ENCODE measurements at regions not wholly inside any gene's neighbourhood (a gene's known extent, or its start where the extent isn't known, plus 50 kb on each side); places are given as distances from the start of the nearest gene placed in this dataset.
"Not testable (repeated sequence)": the region's sequence is repeated elsewhere in the genome, so short reads cannot be mapped to it uniquely, and the experiment has no call there.

GRCh38 chr17:34741967-34742366 is 162.6 kb downstream of the TMEM132E start:
- Mint-ChIP-seq H3K9me3 (peaks cover 1% of the 10 kb centered on the region), H3K36me3 (ENCODE audit: low read depth) (no peaks in the 10 kb centered on the region), H3K27ac (no peak overlapping the region), H3K27me3 (ENCODE audit: low read depth) (peaks cover 8% of the 10 kb centered on the region), H3K4me1 (ENCODE audit: low read depth) (no peaks in the 10 kb centered on the region), H3K4me3 (no peak overlapping the region)
- intact Hi-C loops (cut with micrococcal nuclease) = no loop called here
- DNase-seq = no peak
- CTCF ChIA-PET = no interaction called here

- DNase-seq = no peak
- intact Hi-C loops (cut with micrococcal nuclease) = no loop called here
- H3K27me3 Mint-ChIP-seq (ENCODE audit: low read depth) = peaks cover 6% of the 10 kb centered on the region
- peaks cover 1% of the 10 kb centered on the region for H3K9me3 Mint-ChIP-seq
- H3K4me1 Mint-ChIP-seq (ENCODE audit: low read depth) = no peaks in the 10 kb centered on the region
- no peak overlapping the region for H3K4me3 Mint-ChIP-seq
- CTCF ChIA-PET = interaction anchor here (0.6 kb wide), 1 partner anchor 349 kb away, joined by 3 read pairs; no protein-coding TSS in a partner anchor
- H3K36me3 Mint-ChIP-seq (ENCODE audit: low read depth) = no peaks in the 10 kb centered on the region
- H3K27ac Mint-ChIP-seq = no peak overlapping the region
These were observed 161.5 kb downstream of the TMEM132E start for GRCh38 chr17:34740565-34741520.

GRCh38 chr17:34739386-34739785 is 160.0 kb downstream of the TMEM132E start:
- H3K4me3 Mint-ChIP-seq = no peak overlapping the region
- H3K4me1 Mint-ChIP-seq (ENCODE audit: low read depth) = no peaks in the 10 kb centered on the region
- no peak overlapping the region for H3K27ac Mint-ChIP-seq
- H3K36me3 Mint-ChIP-seq (ENCODE audit: low read depth) = no peaks in the 10 kb centered on the region
- CTCF ChIA-PET = interaction anchor here (0.8 kb wide), 1 partner anchor 101 kb away, joined by 3 read pairs; no protein-coding TSS in a partner anchor
- peaks cover 1% of the 10 kb centered on the region for H3K9me3 Mint-ChIP-seq
- no peak for DNase-seq
- intact Hi-C loops (cut with micrococcal nuclease) = no loop called here
- H3K27me3 Mint-ChIP-seq (ENCODE audit: low read depth) = peaks cover 6% of the 10 kb centered on the region

- H3K27ac Mint-ChIP-seq; H3K4me1 Mint-ChIP-seq (ENCODE audit: low read depth); H3K36me3 Mint-ChIP-seq (ENCODE audit: low read depth); H3K9me3 Mint-ChIP-seq; intact Hi-C loops (cut with micrococcal nuclease); H3K4me3 Mint-ChIP-seq; DNase-seq; CTCF ChIA-PET; H3K27me3 Mint-ChIP-seq (ENCODE audit: low read depth): not testable (repeated sequence)
These were observed 158.3 kb downstream of the TMEM132E start for GRCh38 chr17:34737673-34738072.

- Mint-ChIP-seq H3K4me3 (no peak overlapping the region), H3K9me3 (peaks cover 1% of the 10 kb centered on the region), H3K27ac (no peak overlapping the region), H3K36me3 (ENCODE audit: low read depth) (no peaks in the 10 kb centered on the region), H3K4me1 (ENCODE audit: low read depth) (no peaks in the 10 kb centered on the region), H3K27me3 (ENCODE audit: low read depth) (no peaks in the 10 kb centered on the region)
- CTCF ChIA-PET = no interaction called here
- DNase-seq = no peak
- intact Hi-C loops (cut with micrococcal nuclease) = no loop called here
These were observed 157.2 kb downstream of the TMEM132E start for GRCh38 chr17:34736611-34737010.

- no peaks in the 10 kb centered on the region for H3K4me1 Mint-ChIP-seq (ENCODE audit: low read depth)
- H3K27ac Mint-ChIP-seq = no peak overlapping the region
- H3K9me3 Mint-ChIP-seq = peaks cover 1% of the 10 kb centered on the region
- CTCF ChIA-PET = interaction anchor here (0.6 to 1.3 kb wide), 2 partner anchors 9 to 215 kb away, joined by 3 to 4 read pairs; no protein-coding TSS in a partner anchor
- no peak for DNase-seq
- intact Hi-C loops (cut with micrococcal nuclease) = no loop called here
- no peaks in the 10 kb centered on the region for H3K36me3 Mint-ChIP-seq (ENCODE audit: low read depth)
- no peaks in the 10 kb centered on the region for H3K27me3 Mint-ChIP-seq (ENCODE audit: low read depth)
- H3K4me3 Mint-ChIP-seq = no peak overlapping the region
These were observed 154.0 kb downstream of the TMEM132E start for GRCh38 chr17:34733333-34733732.

GRCh38 chr17:34730816-34731215 is 151.4 kb downstream of the TMEM132E start:
- Mint-ChIP-seq H3K36me3 (ENCODE audit: low read depth) (no peaks in the 10 kb centered on the region), H3K4me1 (ENCODE audit: low read depth) (no peaks in the 10 kb centered on the region), H3K27me3 (ENCODE audit: low read depth) (no peaks in the 10 kb centered on the region), H3K9me3 (no peaks in the 10 kb centered on the region), H3K4me3 (no peak overlapping the region), H3K27ac (no peak overlapping the region)
- DNase-seq = no peak
- intact Hi-C loops (cut with micrococcal nuclease) = no loop called here
- CTCF ChIA-PET = no interaction called here

GRCh38 chr17:34728771-34729310 is 149.5 kb downstream of the TMEM132E start:
- no peaks in the 10 kb centered on the region for H3K27me3 Mint-ChIP-seq (ENCODE audit: low read depth)
- no peaks in the 10 kb centered on the region for H3K4me1 Mint-ChIP-seq (ENCODE audit: low read depth)
- H3K4me3 Mint-ChIP-seq = no peak overlapping the region
- H3K36me3 Mint-ChIP-seq (ENCODE audit: low read depth) = no peaks in the 10 kb centered on the region
- CTCF ChIA-PET = interaction anchor here (0.6 kb wide), 1 partner anchor 171 kb away, joined by 3 read pairs; no protein-coding TSS in a partner anchor
- no peak overlapping the region for H3K27ac Mint-ChIP-seq
- no peak for DNase-seq
- no peaks in the 10 kb centered on the region for H3K9me3 Mint-ChIP-seq
- intact Hi-C loops (cut with micrococcal nuclease) = no loop called here

- DNase-seq = no peak
- Mint-ChIP-seq H3K27ac (no peak overlapping the region), H3K9me3 (no peaks in the 10 kb centered on the region), H3K36me3 (ENCODE audit: low read depth) (no peaks in the 10 kb centered on the region), H3K27me3 (ENCODE audit: low read depth) (peaks cover 3% of the 10 kb centered on the region), H3K4me3 (no peak overlapping the region), H3K4me1 (ENCODE audit: low read depth) (no peaks in the 10 kb centered on the region)
- intact Hi-C loops (cut with micrococcal nuclease) = no loop called here
- CTCF ChIA-PET = no interaction called here
These were observed 148.2 kb downstream of the TMEM132E start for GRCh38 chr17:34727601-34728000.

- H3K4me3 Mint-ChIP-seq = no peak overlapping the region
- no peak overlapping the region for H3K27ac Mint-ChIP-seq
- no peaks in the 10 kb centered on the region for H3K4me1 Mint-ChIP-seq (ENCODE audit: low read depth)
- CTCF ChIA-PET = no interaction called here
- no peaks in the 10 kb centered on the region for H3K36me3 Mint-ChIP-seq (ENCODE audit: low read depth)
- peaks cover 3% of the 10 kb centered on the region for H3K27me3 Mint-ChIP-seq (ENCODE audit: low read depth)
- no peak for DNase-seq
- H3K9me3 Mint-ChIP-seq = no peaks in the 10 kb centered on the region
- intact Hi-C loops (cut with micrococcal nuclease) = no loop called here
These were observed 147.4 kb downstream of the TMEM132E start for GRCh38 chr17:34726536-34727384.

GRCh38 chr17:34725725-34726124 is 146.3 kb downstream of the TMEM132E start:
- intact Hi-C loops (cut with micrococcal nuclease) = no loop called here
- H3K4me3 Mint-ChIP-seq = no peak overlapping the region
- CTCF ChIA-PET = no interaction called here

GRCh38 chr17:34725008-34725407 is 145.6 kb downstream of the TMEM132E start:
- intact Hi-C loops (cut with micrococcal nuclease) = no loop called here
- no peak overlapping the region for H3K4me3 Mint-ChIP-seq
- H3K9me3 Mint-ChIP-seq = no peaks in the 10 kb centered on the region
- H3K27me3 Mint-ChIP-seq (ENCODE audit: low read depth) = peaks cover 3% of the 10 kb centered on the region
- no peaks in the 10 kb centered on the region for H3K4me1 Mint-ChIP-seq (ENCODE audit: low read depth)
- CTCF ChIA-PET = interaction anchor here (1.0 kb wide), 2 partner anchors 8 to 28 kb away, joined by 3 read pairs; no protein-coding TSS in a partner anchor
- DNase-seq = no peak
- no peaks in the 10 kb centered on the region for H3K36me3 Mint-ChIP-seq (ENCODE audit: low read depth)
- no peak overlapping the region for H3K27ac Mint-ChIP-seq

More at GRCh38 chr17:34725725-34726124, 146.3 kb downstream of the TMEM132E start:
- Mint-ChIP-seq H3K9me3 (no peaks in the 10 kb centered on the region), H3K4me1 (ENCODE audit: low read depth) (no peaks in the 10 kb centered on the region), H3K27me3 (ENCODE audit: low read depth) (peaks cover 3% of the 10 kb centered on the region), H3K36me3 (ENCODE audit: low read depth) (no peaks in the 10 kb centered on the region), H3K27ac (no peak overlapping the region)
- DNase-seq = no peak
